NAMALWA (cell line): ENCODE measurements at regions not wholly inside any gene's neighbourhood (a gene's known extent, or its start where the extent isn't known, plus 50 kb on each side); places are given as distances from the start of the nearest gene placed in this dataset.

Experiments used
- DNase-seq: peaks from one replicate; pipeline ENCODE4 v3.0.0-alpha.2; 2015; ENCODE audit warnings: low spot score

DNA sequence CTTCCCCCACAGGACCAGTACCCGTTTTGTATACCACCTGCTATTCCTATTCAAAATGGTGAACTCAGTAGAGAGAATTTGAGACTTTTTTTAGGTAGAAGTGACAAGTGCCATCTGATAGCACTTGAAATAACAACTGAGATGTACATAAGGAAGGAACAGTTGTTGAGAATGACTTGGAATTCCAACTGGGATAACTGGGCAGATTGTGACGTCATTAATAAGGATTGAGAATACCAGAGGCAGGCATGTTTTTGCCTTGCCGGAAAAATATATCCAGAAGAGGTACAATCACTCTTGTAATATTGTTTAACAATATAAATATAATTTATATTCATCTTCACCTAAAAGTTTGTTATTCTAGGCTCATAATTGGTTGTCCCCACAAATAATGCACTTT lies 454.1 kb upstream of the RGMA start:
- DNase-seq: no peak

- DNase-seq: no peak
Measured at GRCh38 chr15:93527374-93528050, 438.5 kb upstream of the RGMA start.

DNA sequence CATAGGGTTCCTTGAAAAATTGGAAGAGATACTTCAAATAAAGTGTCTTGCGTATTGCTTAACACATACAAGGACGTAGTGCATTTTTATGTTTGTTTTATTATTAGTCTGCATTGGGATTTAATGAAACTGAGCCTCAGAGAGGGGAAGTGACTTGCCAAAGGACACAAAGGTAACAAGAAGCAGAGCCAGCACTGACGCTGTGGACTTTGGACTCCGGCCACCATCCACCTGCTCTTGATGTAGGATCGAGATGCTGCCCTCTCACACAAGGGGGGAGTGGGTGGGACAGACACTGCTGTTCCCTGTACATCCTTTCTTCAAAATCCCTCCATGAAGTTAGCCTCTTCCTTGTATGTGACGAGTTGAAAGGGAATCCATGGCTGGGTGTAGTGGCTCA lies 435.4 kb upstream of the RGMA start:
- no peak for DNase-seq

- no peak for DNase-seq
Measured at GRCh38 chr15:93523481-93523880, 434.5 kb upstream of the RGMA start.

- DNase-seq: no peak
Measured at GRCh38 chr15:93520206-93520605, 431.2 kb upstream of the RGMA start.

DNA sequence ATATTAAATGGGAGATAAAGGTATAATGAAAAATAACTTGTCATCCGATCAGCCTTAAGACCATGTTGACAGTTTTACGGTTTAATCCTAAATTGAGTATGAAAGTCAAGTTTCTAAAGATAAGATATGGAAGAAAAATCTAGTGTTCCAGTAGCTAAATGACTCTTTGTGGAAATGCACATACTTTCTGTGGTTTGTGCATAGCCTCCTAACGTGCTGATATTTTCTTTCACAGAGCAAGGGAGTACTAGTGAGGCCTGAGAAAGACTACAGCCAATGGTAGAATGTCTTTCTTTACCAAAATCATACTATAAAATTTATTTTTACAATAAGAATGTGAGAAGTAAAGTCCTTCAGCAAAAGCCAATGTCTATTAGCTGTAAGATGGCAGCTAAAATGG lies 430.6 kb upstream of the RGMA start:
- DNase-seq: no peak

GRCh38 chr15:93517176-93517575 lies 428.2 kb upstream of the RGMA start:
- DNase-seq: no peak

- no peak for DNase-seq
Measured at GRCh38 chr15:93515256-93516051, 426.4 kb upstream of the RGMA start.

DNA sequence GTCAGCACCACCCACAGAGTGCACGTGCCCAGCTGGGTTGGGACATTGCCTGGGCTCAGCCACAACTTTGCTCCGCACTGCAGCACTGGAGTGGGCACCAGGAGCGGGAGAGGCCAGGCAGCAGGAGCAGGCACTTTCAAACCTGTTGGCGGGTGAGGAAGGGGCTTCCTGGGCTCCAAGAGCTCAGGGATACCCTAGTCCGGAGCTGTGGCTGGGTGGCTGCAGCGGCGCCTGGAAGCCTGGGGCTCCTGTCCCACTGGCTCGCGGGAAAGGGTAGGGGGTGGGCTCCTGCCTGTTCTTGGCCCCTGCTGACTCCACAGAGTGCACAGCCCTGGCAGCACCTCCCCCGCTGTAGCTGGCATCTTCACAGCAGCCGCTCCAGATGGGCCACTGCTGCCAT lies 417.6 kb upstream of the RGMA start:
- no peak for DNase-seq

GRCh38 chr15:93505506-93505905 lies 416.5 kb upstream of the RGMA start:
- DNase-seq: no peak

DNA sequence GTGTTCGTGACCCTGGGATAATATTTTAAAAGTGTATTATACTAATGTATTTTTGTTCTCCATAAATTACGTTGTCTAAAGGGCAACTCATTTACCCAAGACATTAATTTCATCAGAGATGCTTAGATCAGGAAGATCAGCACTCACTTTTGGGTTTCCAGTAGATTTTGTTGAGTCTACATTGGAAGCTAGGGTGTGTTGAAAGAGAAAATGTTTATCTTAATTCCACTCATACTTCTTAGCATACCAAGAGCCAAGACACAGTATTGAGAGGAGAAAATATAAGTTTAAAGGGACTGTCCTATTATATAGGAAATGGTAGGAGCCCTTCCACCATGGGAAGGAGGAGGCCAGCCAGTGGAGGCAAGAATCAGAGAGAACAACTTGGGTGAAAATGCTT lies 412.9 kb upstream of the RGMA start:
- DNase-seq: no peak

DNA sequence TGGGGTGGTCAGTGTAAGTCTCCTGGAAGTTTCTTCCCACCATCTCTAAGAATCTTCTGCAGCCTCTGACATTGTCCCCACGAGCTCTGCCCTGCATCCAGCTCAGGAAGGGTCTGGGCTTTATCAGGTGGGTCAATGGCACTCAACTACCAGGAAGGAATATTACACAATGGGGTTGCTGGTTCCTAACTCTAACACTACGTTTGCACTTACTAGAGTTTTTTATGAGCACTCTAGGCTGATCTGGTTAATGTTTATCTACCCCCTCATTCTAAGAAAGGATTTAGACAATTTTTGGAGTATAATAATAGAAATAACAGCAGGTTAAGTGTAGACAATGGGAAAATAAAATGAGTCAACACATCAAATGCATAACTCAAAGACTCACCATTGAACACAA lies 411.1 kb upstream of the RGMA start:
- no peak for DNase-seq

- no peak for DNase-seq
Measured at GRCh38 chr15:93497291-93497690, 408.3 kb upstream of the RGMA start.

GRCh38 chr15:93496888-93497287 lies 407.9 kb upstream of the RGMA start:
- no peak for DNase-seq

- DNase-seq: no peak
Measured at GRCh38 chr15:93495799-93496637, 407.0 kb upstream of the RGMA start.

GRCh38 chr15:93493172-93493571 lies 404.2 kb upstream of the RGMA start:
- no peak for DNase-seq

- DNase-seq: no peak
Measured at GRCh38 chr15:93491291-93491690, 402.3 kb upstream of the RGMA start.

DNA sequence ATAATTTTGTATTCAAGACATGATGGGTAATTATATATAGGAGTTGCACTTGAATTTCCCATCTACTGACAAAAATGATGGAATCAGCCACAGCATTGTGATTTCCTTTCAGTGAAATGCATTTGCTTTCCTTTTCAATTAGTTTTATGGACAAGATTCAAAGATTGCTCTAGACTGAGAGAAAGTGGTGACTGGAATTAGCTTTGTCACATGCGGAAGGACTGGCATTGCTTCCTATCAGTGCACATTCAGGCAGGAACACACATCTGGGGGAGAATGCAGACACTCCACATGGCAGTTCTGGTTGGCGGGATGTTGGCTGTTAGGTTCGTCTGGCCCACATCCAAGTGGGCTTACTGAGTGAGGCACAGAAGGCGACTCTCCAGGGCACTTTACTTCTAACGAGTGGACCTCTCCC lies 399.3 kb upstream of the RGMA start:
- no peak for DNase-seq

DNA sequence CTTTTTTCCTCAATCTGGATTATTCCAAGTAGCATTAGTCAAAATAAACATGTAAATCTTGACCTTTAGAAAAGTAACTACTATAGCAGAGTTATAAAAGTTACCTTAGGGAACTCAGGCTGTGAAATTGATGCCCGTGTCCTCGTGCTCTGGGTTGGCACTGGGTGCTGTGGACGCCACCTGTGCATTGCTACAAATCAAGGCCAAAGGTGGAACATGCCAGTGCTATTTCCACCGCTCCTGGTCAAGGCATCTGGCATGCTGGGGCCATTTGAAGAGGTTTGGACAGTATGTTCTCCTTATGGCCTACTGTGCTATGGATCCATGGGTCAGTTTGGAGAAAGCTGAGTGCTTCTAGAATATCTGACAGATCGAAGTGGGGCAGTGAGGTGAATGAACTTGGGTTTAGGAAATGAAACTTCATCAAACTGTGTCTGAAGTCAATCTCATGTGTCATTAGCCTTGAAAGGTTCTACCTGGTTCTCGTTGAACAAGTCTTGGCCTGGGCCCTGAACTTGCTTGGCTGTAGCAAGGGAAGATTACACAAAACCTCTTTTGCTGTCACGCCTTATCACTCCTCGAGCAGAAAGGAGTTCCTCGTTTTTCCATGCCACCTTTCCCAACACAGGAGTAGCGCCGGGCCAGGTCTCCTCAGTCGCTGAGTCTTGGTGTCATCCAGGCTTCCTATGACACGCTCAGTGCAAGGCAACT lies 397.6 kb upstream of the RGMA start:
- DNase-seq: no peak

- no peak for DNase-seq
Measured at GRCh38 chr15:93485438-93486327, 396.7 kb upstream of the RGMA start.

- no peak for DNase-seq
Measured at GRCh38 chr15:93483923-93484322, 394.9 kb upstream of the RGMA start.
